ENCODE measurements at regions not wholly inside any gene's neighbourhood (a gene's known extent, or its start where the extent isn't known, plus 50 kb on each side); places are given as distances from the start of the nearest gene placed in this dataset.
A peak's percentile ranks its signal among the peaks of the same experiment; 100 is the strongest.
"Not testable (repeated sequence)": the region's sequence is repeated elsewhere in the genome, so short reads cannot be mapped to it uniquely, and the experiment has no call there.

GRCh38 chr7:114085592-114086501 is 167.0 kb upstream of the PPP1R3A start:
- peaks cover 2% of the 10 kb centered on the region for H3K36me3 Mint-ChIP-seq
- H3K4me1 Mint-ChIP-seq: peaks cover 26% of the 10 kb centered on the region
- peak; percentile 46 for ATAC-seq (ENCODE audit: low read depth)
- peak overlapping the region; percentile 61 for H3K27ac Mint-ChIP-seq
- H3K9me3 Mint-ChIP-seq: no peaks in the 10 kb centered on the region
- H3K4me3 Mint-ChIP-seq: peak overlapping the region; percentile 84
- DNase-seq: peak; percentile 62
- peaks cover 80% of the 10 kb centered on the region for H3K27me3 Mint-ChIP-seq
- POLR2A ChIA-PET: no interaction called here

GRCh38 chr7:114085313-114085591 is 166.4 kb upstream of the PPP1R3A start:
- Mint-ChIP-seq H3K27ac (peak overlapping the region; percentile 73), H3K4me1 (peaks cover 26% of the 10 kb centered on the region), H3K36me3 (peaks cover 2% of the 10 kb centered on the region), H3K4me3 (peak overlapping the region; percentile 84), H3K9me3 (no peaks in the 10 kb centered on the region), H3K27me3 (peaks cover 85% of the 10 kb centered on the region)
- DNase-seq (no peak), ATAC-seq (ENCODE audit: low read depth) (peak; percentile 9)
- POLR2A ChIA-PET: no interaction called here

GRCh38 chr7:114084472-114085312 is 165.9 kb upstream of the PPP1R3A start:
- H3K4me3 Mint-ChIP-seq: peak overlapping the region; percentile 84
- peaks cover 2% of the 10 kb centered on the region for H3K36me3 Mint-ChIP-seq
- H3K27me3 Mint-ChIP-seq: peaks cover 88% of the 10 kb centered on the region
- peaks cover 26% of the 10 kb centered on the region for H3K4me1 Mint-ChIP-seq
- H3K27ac Mint-ChIP-seq: peak overlapping the region; percentile 73
- no peak for ATAC-seq (ENCODE audit: low read depth)
- POLR2A ChIA-PET: no interaction called here
- peak; percentile 41 for DNase-seq
- H3K9me3 Mint-ChIP-seq: no peaks in the 10 kb centered on the region

GRCh38 chr7:114084002-114084471 is 165.2 kb upstream of the PPP1R3A start:
- H3K36me3 Mint-ChIP-seq: peaks cover 2% of the 10 kb centered on the region
- H3K9me3 Mint-ChIP-seq: no peaks in the 10 kb centered on the region
- peaks cover 85% of the 10 kb centered on the region for H3K27me3 Mint-ChIP-seq
- H3K27ac Mint-ChIP-seq: no peak overlapping the region
- peaks cover 26% of the 10 kb centered on the region for H3K4me1 Mint-ChIP-seq
- peak overlapping the region; percentile 11 for H3K4me3 Mint-ChIP-seq
- ATAC-seq (ENCODE audit: low read depth) (no peak), DNase-seq (no peak)
- POLR2A ChIA-PET: no interaction called here

- DNase-seq (no peak), ATAC-seq (ENCODE audit: low read depth) (no peak)
- Mint-ChIP-seq H3K36me3 (peaks cover 2% of the 10 kb centered on the region), H3K4me1 (peaks cover 26% of the 10 kb centered on the region), H3K9me3 (no peaks in the 10 kb centered on the region), H3K27ac (no peak overlapping the region), H3K4me3 (peak overlapping the region; percentile 40), H3K27me3 (peaks cover 80% of the 10 kb centered on the region)
- POLR2A ChIA-PET: no interaction called here
Observed at GRCh38 chr7:114083166-114084001, 164.6 kb upstream of the PPP1R3A start.

- H3K27ac Mint-ChIP-seq: no peak overlapping the region
- H3K9me3 Mint-ChIP-seq: no peaks in the 10 kb centered on the region
- peaks cover 79% of the 10 kb centered on the region for H3K27me3 Mint-ChIP-seq
- no peak for ATAC-seq (ENCODE audit: low read depth)
- peaks cover 2% of the 10 kb centered on the region for H3K36me3 Mint-ChIP-seq
- peak overlapping the region; percentile 40 for H3K4me3 Mint-ChIP-seq
- no peak for DNase-seq
- POLR2A ChIA-PET: no interaction called here
- H3K4me1 Mint-ChIP-seq: peaks cover 26% of the 10 kb centered on the region
Observed at GRCh38 chr7:114082642-114083165, 163.9 kb upstream of the PPP1R3A start.

- ATAC-seq (ENCODE audit: low read depth) (no peak), DNase-seq (no peak)
- Mint-ChIP-seq H3K4me3 (no peak overlapping the region), H3K9me3 (no peaks in the 10 kb centered on the region), H3K27ac (no peak overlapping the region), H3K4me1 (peaks cover 23% of the 10 kb centered on the region), H3K36me3 (peaks cover 2% of the 10 kb centered on the region), H3K27me3 (peaks cover 73% of the 10 kb centered on the region)
- POLR2A ChIA-PET: no interaction called here
Observed at GRCh38 chr7:114081606-114082425, 163.0 kb upstream of the PPP1R3A start.

- H3K36me3 Mint-ChIP-seq; H3K9me3 Mint-ChIP-seq; H3K27ac Mint-ChIP-seq; H3K4me3 Mint-ChIP-seq; H3K4me1 Mint-ChIP-seq; ATAC-seq (ENCODE audit: low read depth); DNase-seq; POLR2A ChIA-PET: not testable (repeated sequence)
- H3K27me3 Mint-ChIP-seq: peaks cover 36% of the 10 kb centered on the region
Observed at GRCh38 chr7:114077158-114077524, 158.3 kb upstream of the PPP1R3A start.

- H3K9me3 Mint-ChIP-seq; ATAC-seq (ENCODE audit: low read depth); H3K4me1 Mint-ChIP-seq; H3K36me3 Mint-ChIP-seq; POLR2A ChIA-PET; H3K27ac Mint-ChIP-seq; DNase-seq; H3K4me3 Mint-ChIP-seq: not testable (repeated sequence)
- H3K27me3 Mint-ChIP-seq: peaks cover 31% of the 10 kb centered on the region
Observed at GRCh38 chr7:114076392-114077157, 157.8 kb upstream of the PPP1R3A start.

GRCh38 chr7:114073701-114074100 is 154.9 kb upstream of the PPP1R3A start:
- Mint-ChIP-seq H3K27ac (no peak overlapping the region), H3K36me3 (no peaks in the 10 kb centered on the region), H3K27me3 (peaks cover 11% of the 10 kb centered on the region), H3K9me3 (no peaks in the 10 kb centered on the region), H3K4me1 (no peaks in the 10 kb centered on the region), H3K4me3 (no peak overlapping the region)
- no peak for DNase-seq
- no peak for ATAC-seq (ENCODE audit: low read depth)
- POLR2A ChIA-PET: no interaction called here

GRCh38 chr7:114070246-114070645 is 151.4 kb upstream of the PPP1R3A start:
- H3K36me3 Mint-ChIP-seq: no peaks in the 10 kb centered on the region
- H3K27me3 Mint-ChIP-seq: peaks cover 5% of the 10 kb centered on the region
- no peaks in the 10 kb centered on the region for H3K9me3 Mint-ChIP-seq
- no peak for ATAC-seq (ENCODE audit: low read depth)
- no peak for DNase-seq
- no peak overlapping the region for H3K4me3 Mint-ChIP-seq
- H3K4me1 Mint-ChIP-seq: no peaks in the 10 kb centered on the region
- POLR2A ChIA-PET: no interaction called here
- no peak overlapping the region for H3K27ac Mint-ChIP-seq

- no peaks in the 10 kb centered on the region for H3K4me1 Mint-ChIP-seq
- no peak for ATAC-seq (ENCODE audit: low read depth)
- H3K4me3 Mint-ChIP-seq: no peak overlapping the region
- no peak for DNase-seq
- no peaks in the 10 kb centered on the region for H3K27me3 Mint-ChIP-seq
- POLR2A ChIA-PET: no interaction called here
- H3K27ac Mint-ChIP-seq: no peak overlapping the region
- no peaks in the 10 kb centered on the region for H3K36me3 Mint-ChIP-seq
- H3K9me3 Mint-ChIP-seq: no peaks in the 10 kb centered on the region
Observed at GRCh38 chr7:114062810-114063209, 144.0 kb upstream of the PPP1R3A start.
